Embryonic facial prominence (tissue), 1 donor: ENCODE measurements at regions not wholly inside any gene's neighbourhood (a gene's known extent, or its start where the extent isn't known, plus 50 kb on each side); places are given as distances from the start of the nearest gene placed in this dataset.
A peak's percentile ranks its signal among the peaks of the same experiment; 100 is the strongest.
"Not testable (repeated sequence)": the region's sequence is repeated elsewhere in the genome, so short reads cannot be mapped to it uniquely, and the experiment has no call there.

ENCODE experiments used
- DNase-seq: peaks from one replicate; pipeline ENCODE4 v3.0.0-alpha.2; 2016; ENCODE audit errors: extremely low spot score

DNA sequence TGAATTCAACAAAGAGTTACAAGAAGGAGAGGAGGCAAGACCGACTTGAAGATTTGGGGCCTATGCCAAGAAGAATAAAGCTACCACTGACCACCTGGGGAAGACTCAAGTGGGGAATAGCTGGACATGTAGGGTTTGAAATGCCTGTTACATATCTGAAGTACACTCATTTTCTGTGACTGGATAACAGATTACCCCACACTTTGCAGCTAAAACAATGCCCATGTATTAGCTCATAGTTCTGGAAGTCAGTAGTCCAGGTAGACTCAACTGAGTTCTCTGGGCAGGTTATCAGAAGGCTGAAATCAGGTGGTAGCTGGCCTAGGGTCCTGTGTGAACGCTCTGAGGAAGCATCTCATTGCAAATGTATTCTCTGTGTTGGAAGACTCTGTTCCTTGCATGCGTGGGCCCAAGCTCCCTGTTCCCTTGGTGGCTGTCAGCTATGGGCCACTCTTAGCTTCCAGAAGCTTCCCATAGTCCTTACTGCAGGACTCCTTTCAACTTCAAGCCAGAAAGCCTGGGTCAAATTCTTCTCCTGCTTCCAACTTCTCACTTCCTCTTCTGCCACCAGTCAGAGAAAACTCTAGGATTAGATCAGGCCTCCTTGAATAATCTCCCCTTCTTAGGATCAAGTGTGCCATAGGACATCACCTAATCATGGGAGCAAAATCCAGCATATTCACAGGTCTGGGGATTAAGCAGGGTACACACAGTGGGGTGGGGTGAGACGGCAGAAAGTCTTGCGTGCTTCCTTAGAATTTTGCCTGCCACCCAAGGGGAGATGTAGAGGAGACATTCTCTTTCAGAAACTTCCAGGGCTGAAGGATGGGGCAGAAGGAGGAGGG, 187.8 kb downstream of the SHQ1 start:
- DNase-seq = no peak

DNA sequence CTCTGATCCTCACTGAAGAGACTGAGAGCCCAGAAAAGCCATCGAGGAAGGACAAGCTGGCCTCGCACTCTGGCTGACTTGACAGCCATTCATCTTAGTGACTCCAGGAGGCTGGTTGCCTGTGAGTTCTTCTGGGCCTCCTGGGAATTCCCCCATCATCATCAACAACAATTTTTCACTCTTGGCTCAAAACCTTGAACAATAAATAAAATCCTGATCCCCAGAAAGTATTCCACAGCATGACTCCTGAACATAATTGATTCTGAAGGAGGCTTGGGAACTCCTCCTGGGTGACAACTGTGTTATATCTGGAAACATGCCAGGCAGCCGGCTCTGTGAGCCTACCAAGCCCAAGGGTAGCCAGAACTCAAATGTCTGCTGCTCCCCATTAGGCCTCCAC, 188.6 kb downstream of the SHQ1 start:
- no peak for DNase-seq

DNA sequence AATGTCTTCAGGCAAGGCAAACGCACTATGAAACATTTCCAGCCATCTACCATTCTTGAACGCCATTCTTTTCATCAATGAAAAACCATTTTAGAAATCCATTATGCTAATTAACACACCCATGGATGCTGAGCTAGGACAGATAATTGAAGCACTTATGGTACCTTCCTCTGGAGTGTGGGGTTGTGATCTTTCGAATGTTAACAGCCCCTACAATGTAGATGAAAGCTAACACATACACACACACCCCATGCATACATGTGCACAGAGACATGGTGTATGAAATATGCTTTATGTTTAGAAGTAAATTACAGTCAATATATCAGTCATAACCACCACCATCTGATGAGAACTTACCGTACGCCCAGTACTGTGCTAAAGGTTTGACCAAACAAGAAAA, 189.1 kb downstream of the SHQ1 start:
- no peak for DNase-seq

DNA sequence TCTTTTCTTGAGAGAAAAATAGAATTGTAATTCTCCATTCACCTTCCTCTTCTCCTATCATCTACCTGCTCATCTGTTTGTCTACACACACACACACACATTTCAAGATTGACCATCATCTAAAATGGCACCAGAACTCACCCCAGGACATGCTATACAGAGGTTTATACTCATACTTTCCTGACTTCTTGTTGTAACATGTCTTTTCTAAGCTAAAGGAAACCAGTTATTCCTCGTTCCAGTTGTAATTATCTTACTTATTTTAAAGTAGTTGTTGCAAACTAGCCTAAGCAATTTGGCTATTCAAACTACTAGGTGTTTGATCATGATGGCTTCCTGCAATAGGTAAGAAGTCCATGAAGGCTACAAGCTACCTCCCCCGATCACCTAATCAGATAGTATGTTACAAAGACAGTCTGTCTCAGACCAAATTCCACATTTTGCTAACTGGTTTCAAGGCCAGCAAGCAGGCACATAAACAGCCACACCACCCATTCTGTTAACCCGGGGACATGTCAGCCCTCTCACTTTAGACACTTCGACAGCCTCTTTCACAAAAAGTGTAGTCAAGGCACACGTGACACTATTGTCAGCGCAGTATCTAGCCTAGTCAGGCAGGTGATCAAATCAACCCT, 189.7 kb downstream of the SHQ1 start:
- DNase-seq = no peak

DNA sequence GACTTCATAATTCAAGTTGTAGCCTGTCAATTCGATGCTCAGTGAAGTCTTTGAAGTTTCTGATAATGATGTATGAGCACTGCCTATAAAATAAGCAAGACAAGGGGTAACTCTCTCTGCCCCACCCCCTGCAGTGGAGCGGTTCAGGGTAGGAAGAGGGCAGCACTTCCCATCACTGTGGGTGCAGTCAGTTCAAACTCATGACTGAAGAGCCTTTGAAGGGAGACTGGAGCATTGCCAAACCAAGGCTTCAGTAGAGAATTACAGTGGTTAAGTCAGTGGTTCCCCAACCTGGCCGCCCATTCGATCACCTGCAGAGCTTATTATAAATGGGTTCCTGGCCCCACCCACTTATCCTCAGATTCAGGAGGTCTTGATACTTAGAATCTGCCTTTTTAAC, 190.6 kb downstream of the SHQ1 start:
- DNase-seq = no peak

DNA sequence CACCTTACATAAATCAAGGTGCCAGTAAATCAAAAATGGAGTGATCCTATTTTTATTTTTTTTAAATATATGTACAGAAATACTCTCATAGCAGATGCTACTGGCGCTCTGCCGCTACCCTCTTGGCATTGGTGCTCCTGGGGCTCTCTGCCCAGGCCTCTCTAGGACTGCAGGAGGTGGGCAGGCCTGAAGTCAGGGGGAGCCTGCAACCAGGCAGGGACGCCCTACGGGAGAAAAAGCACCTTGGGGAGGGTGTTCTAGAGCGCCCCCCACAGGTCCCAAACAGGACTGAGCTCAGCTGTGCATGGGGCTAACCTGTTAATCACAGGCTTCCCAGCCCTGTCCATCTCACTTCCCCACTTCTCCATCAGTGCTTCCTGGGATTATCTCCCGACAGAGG, 192.5 kb downstream of the SHQ1 start:
- DNase-seq = no peak

GRCh38 chr3:72655131-72655551, 193.1 kb downstream of the SHQ1 start:
- DNase-seq = peak; percentile 37

DNA sequence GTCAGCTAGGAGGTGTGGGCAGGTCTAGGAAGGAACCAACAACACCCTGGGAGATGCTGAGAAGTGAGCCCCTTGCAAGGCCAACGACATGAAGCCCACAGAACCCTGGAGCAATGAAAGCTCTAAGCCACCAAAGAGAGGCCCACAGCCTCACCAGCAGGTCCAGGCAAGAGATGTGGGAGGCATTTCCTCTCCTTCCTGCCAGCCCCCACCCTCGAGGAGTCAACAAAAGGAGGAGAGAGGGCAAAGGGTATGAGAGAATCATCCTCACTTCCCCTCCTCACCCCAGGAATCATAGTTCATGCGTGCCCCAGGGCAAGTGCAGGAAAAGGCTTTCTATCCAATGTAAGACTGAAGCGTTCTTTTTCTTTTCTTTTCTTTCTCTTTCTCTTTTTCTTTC, 195.8 kb downstream of the SHQ1 start:
- no peak for DNase-seq

DNA sequence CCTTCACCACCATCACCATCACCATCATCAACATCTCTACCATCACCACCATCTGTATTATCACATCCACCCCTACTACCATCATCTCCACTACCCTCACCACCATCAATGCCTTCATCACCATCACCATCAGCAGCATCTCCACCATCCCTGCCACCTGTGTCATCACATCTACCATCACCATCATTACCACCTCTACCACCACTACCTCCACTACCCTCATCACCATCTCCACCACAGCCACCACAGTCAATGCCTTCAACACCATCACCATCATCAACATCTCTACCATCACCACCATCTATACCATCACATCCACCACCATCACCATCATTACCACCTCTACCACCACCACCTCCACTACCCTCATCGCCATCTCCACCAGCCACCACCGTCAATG, 196.7 kb downstream of the SHQ1 start:
- no peak for DNase-seq

- DNase-seq = no peak
Measured at GRCh38 chr3:72646263-72646662, 202.0 kb downstream of the SHQ1 start.

DNA sequence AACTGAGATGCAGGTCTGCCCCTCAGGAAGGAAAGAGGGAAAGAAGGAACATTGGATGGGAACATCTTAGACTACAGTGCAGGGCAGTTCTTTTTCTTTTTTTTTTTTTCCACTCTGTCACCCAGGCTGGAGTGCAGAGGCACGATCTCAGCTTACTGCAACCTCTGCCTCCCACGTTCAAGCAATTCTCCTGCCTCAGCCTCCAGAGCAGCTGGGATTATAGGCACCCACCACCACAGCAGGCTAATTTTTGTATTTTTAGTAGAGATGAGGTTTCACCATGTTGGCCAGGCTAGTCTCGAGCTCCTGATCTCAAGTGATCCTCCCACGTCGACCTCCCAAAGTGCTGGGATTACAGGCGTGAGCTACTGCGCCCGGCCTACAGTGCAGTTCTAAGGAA, 204.6 kb downstream of the SHQ1 start:
- DNase-seq = not testable (repeated sequence)

- no peak for DNase-seq
Measured at GRCh38 chr3:72641684-72642083, 206.6 kb downstream of the SHQ1 start.

GRCh38 chr3:72641072-72641471, 207.2 kb downstream of the SHQ1 start:
- no peak for DNase-seq

- no peak for DNase-seq
Measured at GRCh38 chr3:72636969-72637597, 211.2 kb downstream of the SHQ1 start.

DNA sequence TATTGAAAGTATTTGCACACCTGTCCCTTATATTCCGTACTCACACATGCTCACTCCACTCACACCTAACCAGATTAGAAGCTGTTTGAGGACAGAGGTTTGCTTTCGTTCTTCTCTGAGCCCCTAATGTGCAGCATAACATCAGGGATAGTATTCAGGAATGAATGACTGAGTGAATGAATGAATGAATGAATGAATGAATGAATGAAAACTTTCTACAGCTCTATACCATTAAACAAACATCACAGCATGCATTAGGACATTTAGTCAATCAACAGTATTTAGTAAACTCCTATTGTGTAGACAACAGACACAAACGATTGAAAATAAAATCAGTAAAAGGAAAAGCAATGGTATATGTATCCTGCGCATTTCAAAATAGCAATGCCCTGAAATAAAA, 212.7 kb downstream of the SHQ1 start:
- DNase-seq = no peak

DNA sequence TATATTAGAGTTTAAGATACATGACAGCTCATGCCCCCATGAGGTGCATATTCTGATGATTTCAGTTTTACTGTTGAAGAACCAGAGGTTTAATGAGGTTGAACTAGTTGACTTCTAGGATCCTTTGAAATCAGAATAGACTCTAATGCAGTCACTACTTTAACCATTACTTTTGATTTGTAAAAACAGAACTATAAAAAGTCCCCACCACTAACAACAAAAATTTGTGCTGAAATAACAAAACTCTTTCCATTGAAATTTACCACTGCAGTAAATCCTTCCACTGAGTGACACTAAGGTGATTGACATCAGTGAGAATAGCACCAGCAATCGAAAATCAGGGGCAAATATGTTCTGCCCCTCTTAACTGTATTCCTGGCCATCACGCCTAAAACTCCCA, 214.1 kb downstream of the SHQ1 start:
- DNase-seq = no peak

- no peak for DNase-seq
Measured at GRCh38 chr3:72633534-72633933, 214.7 kb downstream of the SHQ1 start.

GRCh38 chr3:72633121-72633520, 215.1 kb downstream of the SHQ1 start:
- DNase-seq = no peak

GRCh38 chr3:72632129-72632528, 216.1 kb downstream of the SHQ1 start:
- no peak for DNase-seq

DNA sequence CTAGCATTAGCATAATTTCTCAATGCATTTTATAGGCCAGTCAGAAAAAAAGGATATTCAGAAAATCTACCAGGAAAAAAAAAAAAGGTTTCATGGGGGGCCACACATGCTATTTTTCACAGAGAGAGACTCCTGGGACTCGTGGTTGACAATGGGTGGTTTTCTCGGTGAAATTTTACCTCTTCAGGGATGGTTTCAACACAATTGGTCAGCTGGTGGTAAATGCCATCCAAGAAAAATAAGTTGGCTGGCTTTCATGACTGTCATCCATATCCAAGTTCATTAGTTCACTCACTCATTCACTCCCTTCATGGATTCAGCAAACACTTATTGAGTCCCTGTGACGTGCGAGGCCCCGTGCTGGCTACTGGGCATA, 217.3 kb downstream of the SHQ1 start:
- DNase-seq = no peak

GRCh38 chr3:72630327-72630968, 217.8 kb downstream of the SHQ1 start:
- no peak for DNase-seq

- no peak for DNase-seq
Measured at GRCh38 chr3:72629191-72629631, 219.0 kb downstream of the SHQ1 start.
